Peyer's patch (tissue), 4 donors: ENCODE measurements at regions not wholly inside any gene's neighbourhood (a gene's known extent, or its start where the extent isn't known, plus 50 kb on each side); places are given as distances from the start of the nearest gene placed in this dataset.

Experiments used
- DNase-seq, 3 donors: peaks; one replicate each; pipeline ENCODE4 v3.0.0-alpha.2; 2017 to 2019
- H3K27ac ChIP-seq, 4 donors: fragments of 200-600 bp; sonication (generic); one replicate each; pipeline ENCODE4 v1.5.1; 2016 to 2019
- H3K27me3 ChIP-seq, 2 donors: fragments of 200-600 bp; sonication (generic); one replicate each; pipeline ENCODE4 v1.5.1; 2019
- H3K36me3 ChIP-seq, 3 donors: fragments of 200-600 bp; sonication (generic); one replicate each; pipeline ENCODE4 v1.5.1; 2016 to 2019
- H3K4me1 ChIP-seq, 4 donors: fragments of 200-600 bp; sonication (generic); one replicate each; pipeline ENCODE4 v1.5.1; 2016 to 2019
- H3K4me3 ChIP-seq, 4 donors: fragments of 200-600 bp; sonication (generic); 1 replicate in 3 of 4; 2 replicates in 1 of 4; pipeline ENCODE4 v1.5.1; 2016 to 2019; ENCODE audit warnings: mild to moderate bottlenecking in 1 of 4
- H3K9me3 ChIP-seq, 4 donors: fragments of 200-600 bp; sonication (generic); one replicate each; pipeline ENCODE4 v1.5.1; 2016 to 2019; ENCODE audit warnings: mild to moderate bottlenecking in 1 of 4
- CTCF ChIP-seq, 6 experiments: fragments of 450-650 bp in 4 of 6; fragments of 200-600 bp in 2 of 6; sonication (generic) in 1 of 6; IDR thresholded peaks; one replicate each; pipeline ENCODE4 v1.5.1; 2017 to 2019; ENCODE audit warnings: antibody characterized with exemption in 6 of 6, mild to moderate bottlenecking in 3 of 6, moderate library complexity in 1 of 6
- POLR2A ChIP-seq, 2 donors: fragments of 450-650 bp; IDR thresholded peaks; one replicate each; pipeline ENCODE4 v1.5.1; 2017; ENCODE audit warnings: antibody characterized with exemption in 2 of 2, mild to moderate bottlenecking in 2 of 2, moderate library complexity in 2 of 2

GRCh38 chr14:84750284-84750683, 779.7 kb upstream of the FLRT2 start:
- Histone ChIP-seq H3K27ac (no peak overlapping the region), H3K4me3 (no peak overlapping the region)

GRCh38 chr14:84750763-84751554, 779.0 kb upstream of the FLRT2 start:
- no peak for TF ChIP-seq POLR2A (IDR thresholded peaks at IDR 0.05)
- no peak for TF ChIP-seq CTCF (IDR thresholded peaks at IDR 0.05)
- Histone ChIP-seq H3K27ac (no peak overlapping the region), H3K4me1 (no peaks in the 10 kb centered on the region), H3K36me3 (no peaks in the 10 kb centered on the region), H3K4me3 (no peak overlapping the region), H3K9me3 (no peaks in the 10 kb centered on the region), H3K27me3 (no peaks in the 10 kb centered on the region)
- no peak for DNase-seq

More at GRCh38 chr14:84750284-84750683, 779.7 kb upstream of the FLRT2 start:
- H3K9me3 ChIP-seq: no peaks in the 10 kb centered on the region
- no peaks in the 10 kb centered on the region for H3K27me3 ChIP-seq
- H3K36me3 ChIP-seq: no peaks in the 10 kb centered on the region
- DNase-seq: no peak
- TF ChIP-seq CTCF (IDR thresholded peaks at IDR 0.05): no peak
- H3K4me1 ChIP-seq: no peaks in the 10 kb centered on the region

GRCh38 chr14:84751745-84752144, 778.2 kb upstream of the FLRT2 start:
- no peak overlapping the region for H3K4me3 ChIP-seq
- no peaks in the 10 kb centered on the region for H3K27me3 ChIP-seq

GRCh38 chr14:84760489-84761126, 769.3 kb upstream of the FLRT2 start:
- no peak overlapping the region for H3K4me3 ChIP-seq
- H3K27ac ChIP-seq: no peak overlapping the region
- no peak for TF ChIP-seq CTCF (IDR thresholded peaks at IDR 0.05)
- TF ChIP-seq POLR2A (IDR thresholded peaks at IDR 0.05): no peak
- no peaks in the 10 kb centered on the region for H3K4me1 ChIP-seq
- no peak for DNase-seq
- no peaks in the 10 kb centered on the region for H3K27me3 ChIP-seq
- H3K9me3 ChIP-seq: no peaks in the 10 kb centered on the region
- no peaks in the 10 kb centered on the region for H3K36me3 ChIP-seq

More at GRCh38 chr14:84751745-84752144, 778.2 kb upstream of the FLRT2 start:
- DNase-seq: no peak
- Histone ChIP-seq H3K9me3 (no peaks in the 10 kb centered on the region), H3K4me1 (no peaks in the 10 kb centered on the region), H3K27ac (no peak overlapping the region), H3K36me3 (no peaks in the 10 kb centered on the region)
- TF ChIP-seq CTCF (IDR thresholded peaks at IDR 0.05) (no peak), POLR2A (IDR thresholded peaks at IDR 0.05) (no peak)

GRCh38 chr14:84767434-84767833, 762.5 kb upstream of the FLRT2 start:
- TF ChIP-seq POLR2A (IDR thresholded peaks at IDR 0.05) (no peak), CTCF (IDR thresholded peaks at IDR 0.05) (no peak)
- no peaks in the 10 kb centered on the region for H3K9me3 ChIP-seq
- no peak for DNase-seq
- H3K27me3 ChIP-seq: no peaks in the 10 kb centered on the region
- H3K4me3 ChIP-seq: no peak overlapping the region
- H3K4me1 ChIP-seq: no peaks in the 10 kb centered on the region
- no peak overlapping the region for H3K27ac ChIP-seq
- no peaks in the 10 kb centered on the region for H3K36me3 ChIP-seq
